Lower leg skin (tissue), 4 donors: ENCODE measurements at regions not wholly inside any gene's neighbourhood (a gene's known extent, or its start where the extent isn't known, plus 50 kb on each side); places are given as distances from the start of the nearest gene placed in this dataset.

Experiments
- DNase-seq, 2 donors: peaks; one replicate each; pipeline ENCODE4 v3.0.0-alpha.2; 2019; ENCODE audit warnings: low spot score in 2 of 2
- H3K4me3 ChIP-seq: fragments of 200-600 bp; sonication (generic); 2 replicates; pipeline ENCODE4 v1.5.1; 2017; ENCODE audit warnings: mild to moderate bottlenecking, low read depth; ENCODE audit not compliant: poor library complexity, severe bottlenecking
- CTCF ChIP-seq, 3 donors: fragments of 450-650 bp; IDR thresholded peaks; one replicate each; pipeline ENCODE4 v1.5.1; 2016; ENCODE audit warnings: antibody characterized with exemption in 3 of 3, mild to moderate bottlenecking in 3 of 3, moderate library complexity in 2 of 3
- POLR2A ChIP-seq, 2 donors: fragments of 450-650 bp; IDR thresholded peaks; one replicate each; pipeline ENCODE4 v1.6.1; 2016 to 2017; ENCODE audit warnings: antibody characterized with exemption in 2 of 2, mild to moderate bottlenecking in 1 of 2, moderate library complexity in 1 of 2
- WGBS, 2 donors: methylation state at CpG; one replicate each; pipeline ENCODE4 v1.1.5; 2018; 5-methylcytosine and 5-hydroxymethylcytosine counted together
- intact Hi-C: fragments of 100-400 bp; cut with DNase I; formaldehyde crosslinking; loops from one replicate; pipeline ENCODE4 v1.15.0; 2023; ENCODE audit warnings: low total_unique reads

- intact Hi-C loops = no loop called here
- 73 to 87% methylated on average over 1 of the region's 1 CpG for WGBS, 2 donors
Measured at GRCh38 chr5:13019729-13020128, 924.8 kb downstream of the DNAH5 start.

GRCh38 chr5:13003457-13003856 is 941.0 kb downstream of the DNAH5 start:
- intact Hi-C loops = no loop called here
- TF ChIP-seq POLR2A (IDR thresholded peaks at IDR 0.05) = no peak
- no peak for TF ChIP-seq CTCF (IDR thresholded peaks at IDR 0.05)
- no peak overlapping the region for H3K4me3 ChIP-seq
- WGBS, 2 donors = 56 to 66% methylated on average over 1 of the region's 1 CpG
- DNase-seq = no peak

More at GRCh38 chr5:13019729-13020128, 924.8 kb downstream of the DNAH5 start:
- no peak for DNase-seq
- H3K4me3 ChIP-seq = no peak overlapping the region
- TF ChIP-seq POLR2A (IDR thresholded peaks at IDR 0.05) = no peak
- no peak for TF ChIP-seq CTCF (IDR thresholded peaks at IDR 0.05)

DNA sequence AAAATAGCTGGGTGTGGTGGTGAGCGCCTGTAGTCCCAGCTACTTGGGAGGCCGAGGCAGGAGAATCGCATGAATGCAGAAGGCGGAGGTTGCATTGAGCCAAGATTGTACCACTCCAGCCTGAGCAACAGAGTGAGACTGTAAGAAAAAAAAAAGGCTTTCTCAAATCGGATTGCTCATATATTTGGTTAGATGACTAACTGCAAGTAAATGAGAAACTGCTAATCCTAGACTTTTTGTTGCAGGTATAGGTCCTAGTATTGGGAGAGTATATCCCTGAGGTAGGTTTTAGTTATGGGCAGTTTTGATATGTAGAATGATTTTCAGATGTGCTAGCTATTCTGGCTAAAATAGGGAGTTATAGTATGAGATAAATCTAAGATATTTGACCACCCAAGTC is 944.8 kb downstream of the DNAH5 start:
- intact Hi-C loops = no loop called here
- 90 to 93% methylated on average over 5 of the region's 5 CpGs for WGBS, 2 donors
- no peak overlapping the region for H3K4me3 ChIP-seq
- no peak for DNase-seq
- TF ChIP-seq POLR2A (IDR thresholded peaks at IDR 0.05) (no peak), CTCF (IDR thresholded peaks at IDR 0.05) (no peak)

DNA sequence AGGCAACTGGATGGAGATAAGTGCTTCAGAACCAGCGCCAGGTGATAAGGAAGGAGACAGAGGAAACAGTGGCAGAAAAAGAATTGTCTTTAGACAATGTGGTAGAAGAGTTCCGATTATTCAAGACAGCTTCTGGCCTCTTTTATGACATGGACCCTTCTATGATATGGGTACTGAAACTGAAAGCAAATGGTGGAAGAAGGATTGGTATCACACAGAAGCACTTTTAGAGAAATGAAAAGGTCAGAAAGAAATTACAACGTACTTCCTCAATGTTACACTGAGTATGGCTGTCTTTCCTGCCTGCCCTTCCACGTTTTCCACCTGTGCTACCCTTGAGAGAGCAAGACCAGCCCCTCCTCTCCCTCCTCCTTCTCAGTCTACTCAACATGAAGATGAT is 959.3 kb downstream of the DNAH5 start:
- no peak for DNase-seq
- WGBS, 2 donors = 78% methylated on average over 4 of the region's 4 CpGs

GRCh38 chr5:12974856-12975255 is 969.6 kb downstream of the DNAH5 start:
- WGBS, 2 donors = 63 to 73% methylated on average over 3 of the region's 3 CpGs
- intact Hi-C loops = no loop called here

More for the DNA sequence above, 959.3 kb downstream of the DNAH5 start:
- intact Hi-C loops = no loop called here
- TF ChIP-seq POLR2A (IDR thresholded peaks at IDR 0.05) = no peak
- no peak for TF ChIP-seq CTCF (IDR thresholded peaks at IDR 0.05)
- H3K4me3 ChIP-seq = no peak overlapping the region

More at GRCh38 chr5:12974856-12975255, 969.6 kb downstream of the DNAH5 start:
- TF ChIP-seq POLR2A (IDR thresholded peaks at IDR 0.05) (no peak), CTCF (IDR thresholded peaks at IDR 0.05) (no peak)
- no peak overlapping the region for H3K4me3 ChIP-seq
- DNase-seq = no peak
